Esophagus muscularis mucosa (tissue), 3 donors: ENCODE measurements at regions not wholly inside any gene's neighbourhood (a gene's known extent, or its start where the extent isn't known, plus 50 kb on each side); places are given as distances from the start of the nearest gene placed in this dataset.

ENCODE experiments used
- CTCF ChIP-seq, 3 experiments: fragments of 200-600 bp in 2 of 3; fragments of 450-650 bp in 1 of 3; sonication (generic) in 2 of 3; IDR thresholded peaks; one replicate each; pipeline ENCODE4 v1.5.1; 2017 to 2019; ENCODE audit warnings: antibody characterized with exemption in 3 of 3, mild to moderate bottlenecking in 2 of 3, moderate library complexity in 1 of 3
- POLR2A ChIP-seq: fragments of 450-650 bp; IDR thresholded peaks from one replicate; pipeline ENCODE4 v1.6.1; 2017; ENCODE audit warnings: antibody characterized with exemption, moderate library complexity, mild to moderate bottlenecking, low read depth

DNA sequence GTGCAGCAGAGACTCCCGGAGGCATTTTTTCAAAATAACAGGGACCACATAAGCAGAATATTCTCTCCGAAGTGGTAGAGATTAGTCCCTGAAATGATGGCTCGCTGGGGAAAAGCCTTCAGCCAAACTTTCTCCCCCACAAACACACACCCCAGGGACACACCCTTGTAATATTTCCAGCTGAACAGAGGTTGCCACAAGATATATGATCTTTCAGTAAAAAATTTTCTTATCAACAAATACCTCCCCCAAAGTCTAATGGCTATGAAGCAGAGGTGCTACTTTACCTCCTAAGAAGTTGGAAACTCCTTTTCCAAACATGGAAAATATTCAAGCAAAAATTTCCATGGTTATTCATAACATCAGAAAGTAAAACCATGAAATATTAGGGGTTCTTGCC, 190.2 kb upstream of the PALMD start:
- TF ChIP-seq CTCF (IDR thresholded peaks at IDR 0.05) (no peak), POLR2A (no peak)
